ENCODE measurements at regions not wholly inside any gene's neighbourhood (a gene's known extent, or its start where the extent isn't known, plus 50 kb on each side); places are given as distances from the start of the nearest gene placed in this dataset.

DNA sequence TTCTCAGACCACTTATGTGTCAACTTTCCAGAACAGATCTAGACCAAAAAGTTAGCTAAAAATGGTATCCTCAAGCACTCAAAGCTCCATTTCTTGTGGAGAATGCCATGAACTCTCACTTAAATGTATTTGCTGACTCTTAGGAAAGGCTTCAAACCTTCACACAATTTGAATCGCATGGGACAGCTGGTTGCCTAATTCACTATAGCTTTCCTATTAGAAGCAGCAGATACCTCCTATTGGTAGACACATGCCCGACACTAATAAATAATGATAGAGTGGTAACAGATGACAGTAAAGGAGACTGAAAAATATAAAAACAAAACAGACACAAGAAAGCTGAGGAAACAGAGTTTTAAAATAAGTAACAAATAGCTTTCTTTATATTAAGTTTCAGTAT is 818.5 kb downstream of the XPNPEP1 start:
- TF ChIP-seq, protein P1, sequence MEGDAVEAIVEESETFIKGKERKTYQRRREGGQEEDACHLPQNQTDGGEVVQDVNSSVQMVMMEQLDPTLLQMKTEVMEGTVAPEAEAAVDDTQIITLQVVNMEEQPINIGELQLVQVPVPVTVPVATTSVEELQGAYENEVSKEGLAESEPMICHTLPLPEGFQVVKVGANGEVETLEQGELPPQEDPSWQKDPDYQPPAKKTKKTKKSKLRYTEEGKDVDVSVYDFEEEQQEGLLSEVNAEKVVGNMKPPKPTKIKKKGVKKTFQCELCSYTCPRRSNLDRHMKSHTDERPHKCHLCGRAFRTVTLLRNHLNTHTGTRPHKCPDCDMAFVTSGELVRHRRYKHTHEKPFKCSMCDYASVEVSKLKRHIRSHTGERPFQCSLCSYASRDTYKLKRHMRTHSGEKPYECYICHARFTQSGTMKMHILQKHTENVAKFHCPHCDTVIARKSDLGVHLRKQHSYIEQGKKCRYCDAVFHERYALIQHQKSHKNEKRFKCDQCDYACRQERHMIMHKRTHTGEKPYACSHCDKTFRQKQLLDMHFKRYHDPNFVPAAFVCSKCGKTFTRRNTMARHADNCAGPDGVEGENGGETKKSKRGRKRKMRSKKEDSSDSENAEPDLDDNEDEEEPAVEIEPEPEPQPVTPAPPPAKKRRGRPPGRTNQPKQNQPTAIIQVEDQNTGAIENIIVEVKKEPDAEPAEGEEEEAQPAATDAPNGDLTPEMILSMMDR (conservative IDR thresholded peaks at IDR 0.05), result no peak
- TF ChIP-seq EZH2 (IDR thresholded peaks at IDR 0.05; ENCODE audit: low read depth), result no peak

Measured in PC-9 (cell line).